ENCODE measurements at regions not wholly inside any gene's neighbourhood (a gene's known extent, or its start where the extent isn't known, plus 50 kb on each side); places are given as distances from the start of the nearest gene placed in this dataset.

DNA sequence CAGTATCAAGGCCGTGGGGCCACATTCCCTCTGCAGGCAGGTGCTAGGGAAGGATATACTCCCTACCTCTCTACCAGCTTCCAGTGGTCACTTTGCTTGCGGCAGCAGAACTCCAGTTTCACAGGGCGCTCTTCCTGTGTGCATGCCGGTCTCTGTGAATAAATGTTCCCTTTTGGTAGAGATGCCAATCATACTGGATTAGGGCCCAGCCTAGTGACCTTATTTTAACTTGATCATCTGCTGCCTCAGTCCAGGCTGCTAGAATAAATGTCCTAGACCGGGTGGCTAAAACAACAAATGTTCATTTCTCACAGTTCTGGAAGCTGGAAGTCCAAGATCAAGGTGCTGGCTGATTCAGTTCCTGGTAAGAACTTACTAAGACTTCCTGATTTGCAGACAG, 198.8 kb upstream of the TMEM132C start:
- H3K27me3 ChIP-seq (ENCODE audit: control insufficient read depth, insufficient read depth, low read length), result no peaks in the 10 kb centered on the region
- TF ChIP-seq, protein P1, sequence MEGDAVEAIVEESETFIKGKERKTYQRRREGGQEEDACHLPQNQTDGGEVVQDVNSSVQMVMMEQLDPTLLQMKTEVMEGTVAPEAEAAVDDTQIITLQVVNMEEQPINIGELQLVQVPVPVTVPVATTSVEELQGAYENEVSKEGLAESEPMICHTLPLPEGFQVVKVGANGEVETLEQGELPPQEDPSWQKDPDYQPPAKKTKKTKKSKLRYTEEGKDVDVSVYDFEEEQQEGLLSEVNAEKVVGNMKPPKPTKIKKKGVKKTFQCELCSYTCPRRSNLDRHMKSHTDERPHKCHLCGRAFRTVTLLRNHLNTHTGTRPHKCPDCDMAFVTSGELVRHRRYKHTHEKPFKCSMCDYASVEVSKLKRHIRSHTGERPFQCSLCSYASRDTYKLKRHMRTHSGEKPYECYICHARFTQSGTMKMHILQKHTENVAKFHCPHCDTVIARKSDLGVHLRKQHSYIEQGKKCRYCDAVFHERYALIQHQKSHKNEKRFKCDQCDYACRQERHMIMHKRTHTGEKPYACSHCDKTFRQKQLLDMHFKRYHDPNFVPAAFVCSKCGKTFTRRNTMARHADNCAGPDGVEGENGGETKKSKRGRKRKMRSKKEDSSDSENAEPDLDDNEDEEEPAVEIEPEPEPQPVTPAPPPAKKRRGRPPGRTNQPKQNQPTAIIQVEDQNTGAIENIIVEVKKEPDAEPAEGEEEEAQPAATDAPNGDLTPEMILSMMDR (IDR thresholded peaks at IDR 0.05; ENCODE audit: insufficient read depth, low read depth, low read length), result no peak
- no peak overlapping the region for H3K4me3 ChIP-seq (ENCODE audit: low read depth, low read length)
- no peak for DNase-seq (ENCODE audit: low read depth)
- H3K36me3 ChIP-seq (ENCODE audit: control insufficient read depth, insufficient read depth, low read length), result no peaks in the 10 kb centered on the region
- ChIA-PET CTCF (interaction anchor here (1.3 to 1.7 kb wide), 2 partner anchors 11 to 21 kb away, joined by 4 to 8 read pairs; no protein-coding TSS in a partner anchor), POLR2A (no interaction called here)

DNA sequence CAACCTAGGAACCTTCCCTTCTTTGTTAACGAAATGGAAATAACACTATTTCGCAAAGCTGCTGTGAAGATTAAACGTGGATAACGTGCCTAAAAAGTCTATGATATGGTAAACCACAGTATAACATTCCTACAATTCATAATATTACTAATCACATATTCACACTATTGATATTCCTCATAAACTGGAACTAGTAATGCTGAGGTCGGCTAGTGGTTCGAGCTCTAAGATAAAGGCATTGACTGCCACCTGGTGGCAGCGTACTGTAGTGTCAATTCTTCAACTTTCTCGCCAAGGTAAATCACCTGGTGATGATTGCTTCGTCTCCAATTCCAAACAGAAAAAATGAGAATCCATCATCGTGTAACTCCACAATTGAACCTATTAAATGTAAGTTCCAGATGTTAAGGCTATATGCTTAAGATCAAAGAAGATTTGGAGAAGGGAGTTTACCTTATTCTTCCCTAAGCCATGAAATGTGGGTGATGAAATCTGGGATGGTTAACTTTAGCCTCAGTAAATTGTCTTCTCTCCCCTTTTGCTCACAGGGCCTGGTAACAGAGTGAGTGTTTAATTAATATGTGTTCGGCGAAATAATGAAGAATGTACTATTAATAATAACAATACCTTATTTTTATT, 197.5 kb upstream of the TMEM132C start:
- ChIA-PET CTCF (interaction anchor here (0.8 to 1.9 kb wide), 8 partner anchors 9 to 960 kb away, joined by 3 to 8 read pairs (median 5); no protein-coding TSS in a partner anchor), POLR2A (no interaction called here)
- DNase-seq (ENCODE audit: low read depth), result peak; percentile 21
- Histone ChIP-seq H3K27me3 (ENCODE audit: control insufficient read depth, insufficient read depth, low read length) (no peaks in the 10 kb centered on the region), H3K36me3 (ENCODE audit: control insufficient read depth, insufficient read depth, low read length) (no peaks in the 10 kb centered on the region), H3K4me3 (ENCODE audit: low read depth, low read length) (no peak overlapping the region)
- TF ChIP-seq, protein P1 (IDR thresholded peaks at IDR 0.05; ENCODE audit: insufficient read depth, low read depth, low read length), result peak; percentile 67

GRCh38 chr12:128073937-128074336, 193.0 kb upstream of the TMEM132C start:
- DNase-seq (ENCODE audit: low read depth), result no peak
- H3K36me3 ChIP-seq (ENCODE audit: control insufficient read depth, insufficient read depth, low read length), result no peaks in the 10 kb centered on the region
- no peak overlapping the region for H3K4me3 ChIP-seq (ENCODE audit: low read depth, low read length)
- TF ChIP-seq, protein P1 (IDR thresholded peaks at IDR 0.05; ENCODE audit: insufficient read depth, low read depth, low read length), result no peak
- no peaks in the 10 kb centered on the region for H3K27me3 ChIP-seq (ENCODE audit: control insufficient read depth, insufficient read depth, low read length)
- CTCF ChIA-PET, result interaction anchor here (0.5 to 0.7 kb wide), 2 partner anchors 55 to 116 kb away, joined by 3 read pairs; no protein-coding TSS in a partner anchor
- POLR2A ChIA-PET, result no interaction called here

DNA sequence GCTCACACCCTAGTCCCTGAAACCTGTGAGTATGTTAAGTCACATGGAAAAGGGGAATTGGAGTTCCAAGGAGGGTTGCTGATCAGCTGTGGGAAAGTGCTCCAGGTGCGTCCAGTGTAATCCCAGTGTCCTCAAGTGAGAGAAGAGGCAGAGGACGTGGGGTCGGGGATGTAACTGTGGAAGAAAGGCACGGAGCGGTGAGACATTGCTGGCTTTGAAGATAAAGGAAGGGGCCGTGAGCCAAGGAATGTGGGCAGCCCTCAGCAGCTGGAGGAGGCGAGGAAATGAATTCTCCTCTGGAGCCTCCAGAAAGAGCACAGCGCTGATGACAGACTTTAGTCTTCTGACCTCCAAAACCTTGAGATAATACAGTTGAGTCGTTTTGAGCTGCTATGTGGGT, 191.6 kb upstream of the TMEM132C start:
- Histone ChIP-seq H3K36me3 (ENCODE audit: control insufficient read depth, insufficient read depth, low read length) (no peaks in the 10 kb centered on the region), H3K27me3 (ENCODE audit: control insufficient read depth, insufficient read depth, low read length) (no peaks in the 10 kb centered on the region), H3K4me3 (ENCODE audit: low read depth, low read length) (no peak overlapping the region)
- TF ChIP-seq, protein P1 (IDR thresholded peaks at IDR 0.05; ENCODE audit: insufficient read depth, low read depth, low read length), result no peak
- no peak for DNase-seq (ENCODE audit: low read depth)
- ChIA-PET CTCF (no interaction called here), POLR2A (no interaction called here)

- ChIA-PET POLR2A (no interaction called here), CTCF (no interaction called here)
- Histone ChIP-seq H3K27me3 (ENCODE audit: control insufficient read depth, insufficient read depth, low read length) (no peaks in the 10 kb centered on the region), H3K36me3 (ENCODE audit: control insufficient read depth, insufficient read depth, low read length) (no peaks in the 10 kb centered on the region), H3K4me3 (ENCODE audit: low read depth, low read length) (no peak overlapping the region)
- TF ChIP-seq, protein P1 (IDR thresholded peaks at IDR 0.05; ENCODE audit: insufficient read depth, low read depth, low read length), result no peak
- peak; percentile 69 for DNase-seq (ENCODE audit: low read depth)
These were observed 190.8 kb upstream of the TMEM132C start for GRCh38 chr12:128076188-128076587.
